Stimulated activated CD8-positive, alpha-beta memory T cell treated with anti-CD3 and anti-CD28 coated beads, Interleukin-7, amount 100 ng/mL, for 1 hour (primary cell): ENCODE measurements at regions not wholly inside any gene's neighbourhood (a gene's known extent, or its start where the extent isn't known, plus 50 kb on each side); places are given as distances from the start of the nearest gene placed in this dataset.

Source experiments
- DNase-seq, 2 donors: peaks; one replicate each; pipeline ENCODE4 v3.0.0-alpha.2; 2020; ENCODE audit warnings: low read depth in 2 of 2

GRCh38 chr2:204321910-204322751, 223.1 kb upstream of the PARD3B start:
- DNase-seq = no peak

GRCh38 chr2:204325468-204325867, 219.8 kb upstream of the PARD3B start:
- DNase-seq = peak in 1 of 2 donors; percentile 6

GRCh38 chr2:204328373-204328772, 216.9 kb upstream of the PARD3B start:
- DNase-seq = no peak

- no peak for DNase-seq
Observed at GRCh38 chr2:204329016-204329415, 216.3 kb upstream of the PARD3B start.

GRCh38 chr2:204329532-204329931, 215.7 kb upstream of the PARD3B start:
- no peak for DNase-seq

GRCh38 chr2:204331180-204331579, 214.1 kb upstream of the PARD3B start:
- DNase-seq = no peak

GRCh38 chr2:204331988-204332387, 213.3 kb upstream of the PARD3B start:
- DNase-seq = no peak

GRCh38 chr2:204332706-204333105, 212.6 kb upstream of the PARD3B start:
- no peak for DNase-seq

- no peak for DNase-seq
Observed at GRCh38 chr2:204333861-204334260, 211.4 kb upstream of the PARD3B start.

- no peak for DNase-seq
Observed at GRCh38 chr2:204335451-204336058, 209.7 kb upstream of the PARD3B start.

GRCh38 chr2:204336153-204336744, 209.0 kb upstream of the PARD3B start:
- DNase-seq = no peak

GRCh38 chr2:204337638-204338037, 207.6 kb upstream of the PARD3B start:
- no peak for DNase-seq

GRCh38 chr2:204339212-204339715, 206.0 kb upstream of the PARD3B start:
- DNase-seq = no peak

- DNase-seq = no peak
Observed at GRCh38 chr2:204340511-204340910, 204.8 kb upstream of the PARD3B start.

GRCh38 chr2:204341887-204342276, 203.4 kb upstream of the PARD3B start:
- DNase-seq = no peak

GRCh38 chr2:204343685-204344084, 201.6 kb upstream of the PARD3B start:
- no peak for DNase-seq

GRCh38 chr2:204344119-204344518, 201.2 kb upstream of the PARD3B start:
- DNase-seq = no peak

- DNase-seq = no peak
Observed at GRCh38 chr2:204346906-204347305, 198.4 kb upstream of the PARD3B start.

- no peak for DNase-seq
Observed at GRCh38 chr2:204353823-204354222, 191.5 kb upstream of the PARD3B start.

- no peak for DNase-seq
Observed at GRCh38 chr2:204354442-204354856, 190.8 kb upstream of the PARD3B start.

GRCh38 chr2:204355688-204356087, 189.6 kb upstream of the PARD3B start:
- DNase-seq = no peak

GRCh38 chr2:204356151-204356641, 189.1 kb upstream of the PARD3B start:
- no peak for DNase-seq

GRCh38 chr2:204357286-204357685, 188.0 kb upstream of the PARD3B start:
- DNase-seq = no peak
